ENCODE measurements at regions not wholly inside any gene's neighbourhood (a gene's known extent, or its start where the extent isn't known, plus 50 kb on each side); places are given as distances from the start of the nearest gene placed in this dataset.
A peak's percentile ranks its signal among the peaks of the same experiment; 100 is the strongest.

DNA sequence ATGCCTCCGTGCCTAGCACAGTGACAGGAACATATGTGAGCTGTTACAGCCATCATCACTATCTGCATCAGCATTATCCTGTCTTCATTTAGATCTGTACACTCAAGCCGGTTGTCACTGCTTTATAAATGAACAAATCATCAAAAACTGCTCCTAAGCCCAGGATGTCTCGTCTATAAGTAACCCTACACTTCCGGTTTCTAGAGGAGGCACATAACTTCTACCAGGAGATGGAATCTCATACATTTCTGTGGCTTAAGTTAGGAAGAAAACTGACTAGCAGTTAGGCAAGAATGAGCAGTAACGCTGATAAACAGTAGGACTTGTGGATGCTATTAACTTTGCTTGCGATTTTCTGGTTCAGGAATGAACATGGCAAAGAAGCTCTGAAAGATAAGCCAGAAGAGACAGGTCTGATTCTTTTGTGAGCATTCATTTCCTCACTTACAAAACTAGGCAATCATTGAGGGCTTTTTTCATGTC, 1199.2 kb downstream of the SORCS3 start:
- no peak for DNase-seq
- Histone ChIP-seq H3K27ac (no peak overlapping the region), H3K27me3 (no peaks in the 10 kb centered on the region), H3K9me3 (no peaks in the 10 kb centered on the region), H3K4me1 (peaks cover 0 to 12% (median 0%) of the 10 kb centered on the region in 4 donors), H3K36me3 (no peaks in the 10 kb centered on the region), H3K4me3 (no peak overlapping the region)
- intact Hi-C loops (cut with DNase I; ENCODE audit: low total_unique reads): no loop called here
- TF ChIP-seq, protein P1, sequence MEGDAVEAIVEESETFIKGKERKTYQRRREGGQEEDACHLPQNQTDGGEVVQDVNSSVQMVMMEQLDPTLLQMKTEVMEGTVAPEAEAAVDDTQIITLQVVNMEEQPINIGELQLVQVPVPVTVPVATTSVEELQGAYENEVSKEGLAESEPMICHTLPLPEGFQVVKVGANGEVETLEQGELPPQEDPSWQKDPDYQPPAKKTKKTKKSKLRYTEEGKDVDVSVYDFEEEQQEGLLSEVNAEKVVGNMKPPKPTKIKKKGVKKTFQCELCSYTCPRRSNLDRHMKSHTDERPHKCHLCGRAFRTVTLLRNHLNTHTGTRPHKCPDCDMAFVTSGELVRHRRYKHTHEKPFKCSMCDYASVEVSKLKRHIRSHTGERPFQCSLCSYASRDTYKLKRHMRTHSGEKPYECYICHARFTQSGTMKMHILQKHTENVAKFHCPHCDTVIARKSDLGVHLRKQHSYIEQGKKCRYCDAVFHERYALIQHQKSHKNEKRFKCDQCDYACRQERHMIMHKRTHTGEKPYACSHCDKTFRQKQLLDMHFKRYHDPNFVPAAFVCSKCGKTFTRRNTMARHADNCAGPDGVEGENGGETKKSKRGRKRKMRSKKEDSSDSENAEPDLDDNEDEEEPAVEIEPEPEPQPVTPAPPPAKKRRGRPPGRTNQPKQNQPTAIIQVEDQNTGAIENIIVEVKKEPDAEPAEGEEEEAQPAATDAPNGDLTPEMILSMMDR (IDR thresholded peaks at IDR 0.05): no peak

DNA sequence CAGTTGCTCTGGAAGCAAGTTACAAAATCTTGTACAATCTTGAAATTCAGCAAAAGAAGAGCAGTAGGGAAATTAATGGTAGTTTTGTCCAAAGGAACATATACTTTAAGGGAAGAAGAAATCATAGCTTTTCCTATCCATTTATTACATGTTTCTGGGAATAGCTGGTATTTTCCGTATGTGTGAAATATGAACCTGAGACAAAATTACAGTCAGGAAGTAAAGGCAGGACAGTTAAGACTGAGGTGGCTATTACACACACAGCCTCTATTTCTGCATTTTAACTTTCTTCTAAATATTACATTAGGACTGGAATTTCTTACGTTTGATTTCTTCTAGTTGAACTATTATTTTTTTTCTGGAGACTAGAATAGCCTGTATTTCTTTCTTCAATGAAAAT, 1197.3 kb downstream of the SORCS3 start:
- intact Hi-C loops (cut with DNase I; ENCODE audit: low total_unique reads): no loop called here
- no peak for DNase-seq
- Histone ChIP-seq H3K4me3 (peak overlapping the region; percentile 34 to 36), H3K9me3 (no peaks in the 10 kb centered on the region), H3K36me3 (no peaks in the 10 kb centered on the region), H3K27ac (no peak overlapping the region), H3K4me1 (peaks cover 0 to 12% (median 0%) of the 10 kb centered on the region in 4 donors), H3K27me3 (no peaks in the 10 kb centered on the region)
- TF ChIP-seq, protein P1 (IDR thresholded peaks at IDR 0.05): no peak

DNA sequence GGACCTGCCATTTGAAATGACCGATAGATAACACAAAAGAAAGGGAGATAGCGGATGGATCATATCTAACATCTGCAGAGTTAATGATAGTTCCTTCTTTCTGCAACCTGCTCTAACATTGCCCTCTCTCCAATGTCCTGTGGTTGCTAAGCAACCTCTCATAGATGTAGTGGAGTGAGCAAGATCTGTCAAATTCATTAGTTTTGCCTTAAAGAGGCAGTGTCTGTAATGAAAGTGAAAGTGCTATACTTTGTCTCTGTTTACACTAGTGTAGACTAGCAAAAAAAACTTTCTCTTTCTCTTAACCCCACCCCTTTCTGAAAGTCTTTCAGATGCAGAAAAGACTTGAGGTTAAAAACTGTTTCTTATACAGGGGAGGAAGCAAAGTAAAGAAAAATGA, 1196.9 kb downstream of the SORCS3 start:
- H3K27ac ChIP-seq: no peak overlapping the region
- DNase-seq: no peak
- no peaks in the 10 kb centered on the region for H3K27me3 ChIP-seq
- TF ChIP-seq, protein P1 (IDR thresholded peaks at IDR 0.05): no peak
- H3K4me1 ChIP-seq: peaks cover 0 to 12% (median 0%) of the 10 kb centered on the region in 4 donors
- no peaks in the 10 kb centered on the region for H3K36me3 ChIP-seq
- intact Hi-C loops (cut with DNase I; ENCODE audit: low total_unique reads): no loop called here
- H3K4me3 ChIP-seq: peak overlapping the region; percentile 34 to 36
- H3K9me3 ChIP-seq: no peaks in the 10 kb centered on the region

DNA sequence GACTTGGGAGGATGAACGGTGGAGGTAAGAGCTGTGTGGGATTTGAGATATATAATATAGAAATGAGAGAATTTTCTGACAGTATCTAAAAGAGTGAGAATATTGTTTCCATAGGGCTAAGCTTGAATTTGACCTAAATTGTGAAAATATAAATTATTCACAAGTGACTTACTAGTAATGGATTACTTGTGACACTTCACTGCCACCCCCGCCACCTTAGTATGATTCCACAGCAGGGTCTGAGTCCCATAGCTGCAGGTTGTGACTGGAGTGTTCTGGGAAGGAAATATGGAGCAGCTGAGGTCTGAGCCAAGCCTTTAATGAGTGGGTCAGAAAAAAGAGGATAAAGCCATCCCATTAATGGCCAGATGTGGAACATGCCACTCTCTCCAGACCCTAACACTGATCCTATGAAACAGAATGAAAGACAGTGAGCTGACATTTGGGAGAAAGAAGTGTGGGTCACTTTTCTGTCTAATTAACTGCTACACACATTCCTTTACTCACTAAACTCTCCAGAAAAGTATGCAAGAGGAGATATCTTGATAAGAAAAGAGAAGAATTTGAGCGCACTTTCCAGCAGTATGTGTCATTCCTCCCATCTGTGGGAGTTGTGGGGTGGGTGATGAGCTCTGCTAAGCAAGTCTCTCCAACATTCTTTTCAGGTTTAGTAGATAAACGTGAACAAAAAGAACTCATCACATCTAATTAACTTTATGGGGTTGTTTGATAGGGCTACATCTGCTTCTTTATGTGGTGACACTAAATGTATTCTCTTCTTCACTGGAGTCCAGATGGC, 1193.4 kb downstream of the SORCS3 start:
- intact Hi-C loops (cut with DNase I; ENCODE audit: low total_unique reads): no loop called here
- Histone ChIP-seq H3K27me3 (no peaks in the 10 kb centered on the region), H3K4me3 (no peak overlapping the region), H3K36me3 (no peaks in the 10 kb centered on the region), H3K27ac (no peak overlapping the region), H3K9me3 (no peaks in the 10 kb centered on the region), H3K4me1 (peaks cover 0 to 12% (median 0%) of the 10 kb centered on the region in 4 donors)
- DNase-seq: no peak
- TF ChIP-seq, protein P1 (IDR thresholded peaks at IDR 0.05): no peak

- intact Hi-C loops (cut with DNase I; ENCODE audit: low total_unique reads): no loop called here
- no peaks in the 10 kb centered on the region for H3K4me1 ChIP-seq
- H3K4me3 ChIP-seq: no peak overlapping the region
- H3K36me3 ChIP-seq: no peaks in the 10 kb centered on the region
- TF ChIP-seq, protein P1 (IDR thresholded peaks at IDR 0.05): no peak
- no peaks in the 10 kb centered on the region for H3K27me3 ChIP-seq
- no peaks in the 10 kb centered on the region for H3K9me3 ChIP-seq
- no peak overlapping the region for H3K27ac ChIP-seq
- no peak for DNase-seq
Measured at GRCh38 chr10:105827133-105827532, 1186.0 kb downstream of the SORCS3 start.

Data from tibial artery (tissue), 4 donors.